Esophagus squamous epithelium (tissue), 4 donors: ENCODE measurements at regions not wholly inside any gene's neighbourhood (a gene's known extent, or its start where the extent isn't known, plus 50 kb on each side); places are given as distances from the start of the nearest gene placed in this dataset.

Experiments used
- CTCF ChIP-seq, 6 experiments: fragments of 450-650 bp in 4 of 6; fragments of 200-600 bp in 2 of 6; sonication (generic) in 2 of 6; IDR thresholded peaks; one replicate each; pipeline ENCODE4 v1.5.1; 2016 to 2019; ENCODE audit warnings: antibody characterized with exemption in 6 of 6, mild to moderate bottlenecking in 4 of 6, moderate library complexity in 4 of 6
- POLR2A ChIP-seq, 4 donors: fragments of 450-650 bp; IDR thresholded peaks; one replicate each; pipeline ENCODE4 v1.6.1; 2017; ENCODE audit warnings: antibody characterized with exemption in 4 of 4, mild to moderate bottlenecking in 4 of 4, moderate library complexity in 3 of 4

- no peak for TF ChIP-seq CTCF (IDR thresholded peaks at IDR 0.05)
- no peak for TF ChIP-seq POLR2A (IDR thresholded peaks at IDR 0.05)
These were observed 116.8 kb upstream of the PRICKLE1 start for GRCh38 chr12:42706321-42706720.
